Inflammatory macrophage (primary cell): ENCODE measurements at regions not wholly inside any gene's neighbourhood (a gene's known extent, or its start where the extent isn't known, plus 50 kb on each side); places are given as distances from the start of the nearest gene placed in this dataset.

Experiments
- DNase-seq, 2 donors: peaks; one replicate each; pipeline ENCODE4 v3.0.0-alpha.2; 2020 to 2022

GRCh38 chr13:48891586-48891985 lies 84.1 kb upstream of the FNDC3A start:
- DNase-seq, result peak in 1 of 2 donors; percentile 45

GRCh38 chr13:48892053-48892687 lies 83.5 kb upstream of the FNDC3A start:
- peak; percentile 72 to 85 for DNase-seq

- peak; percentile 11 to 25 for DNase-seq
These were observed 83.0 kb upstream of the FNDC3A start for GRCh38 chr13:48892688-48893075.

- peak; percentile 48 to 66 for DNase-seq
These were observed 79.4 kb upstream of the FNDC3A start for GRCh38 chr13:48896312-48896711.

GRCh38 chr13:48901781-48902180 lies 73.9 kb upstream of the FNDC3A start:
- peak; percentile 81 to 99 for DNase-seq

GRCh38 chr13:48902368-48902767 lies 73.3 kb upstream of the FNDC3A start:
- peak; percentile 75 to 85 for DNase-seq

- no peak for DNase-seq
These were observed 70.9 kb upstream of the FNDC3A start for GRCh38 chr13:48904668-48905290.

- DNase-seq, result no peak
These were observed 69.5 kb upstream of the FNDC3A start for GRCh38 chr13:48906200-48906599.

- DNase-seq, result no peak
These were observed 67.2 kb upstream of the FNDC3A start for GRCh38 chr13:48908381-48909055.

- no peak for DNase-seq
These were observed 66.7 kb upstream of the FNDC3A start for GRCh38 chr13:48909056-48909389.

- DNase-seq, result peak in 1 of 2 donors; percentile 52
These were observed 65.0 kb upstream of the FNDC3A start for GRCh38 chr13:48910686-48911085.

GRCh38 chr13:48919751-48920150 lies 56.0 kb upstream of the FNDC3A start:
- no peak for DNase-seq

GRCh38 chr13:48920730-48921129 lies 55.0 kb upstream of the FNDC3A start:
- DNase-seq, result no peak

- DNase-seq, result no peak
These were observed 52.3 kb upstream of the FNDC3A start for GRCh38 chr13:48923376-48923775.

- DNase-seq, result no peak
These were observed 50.7 kb upstream of the FNDC3A start for GRCh38 chr13:48925001-48925400.
